HEK293 (cell line): ENCODE measurements at regions not wholly inside any gene's neighbourhood (a gene's known extent, or its start where the extent isn't known, plus 50 kb on each side); places are given as distances from the start of the nearest gene placed in this dataset.

Experiments
- CTCF ChIA-PET: fragments of 350-600 bp; formaldehyde crosslinking; extraction: SDS; loops from one replicate; lab custom pipeline; 2021; ENCODE audit warnings: antibody characterized with exemption; lab: Yijun Ruan, JAX
- POLR2A ChIA-PET: fragments of 300-600 bp; formaldehyde crosslinking; extraction: SDS; loops from one replicate; lab custom pipeline; 2020; ENCODE audit warnings: antibody characterized with exemption, inconsistent platforms; lab: Yijun Ruan, JAX
- H3K27ac ChIP-seq: fragments of 200-500 bp; sonication (Bioruptor generic); 2 replicates; pipeline ENCODE4 v1.5.1; 2014; ENCODE audit warnings: low read depth, low read length, control low read depth, inconsistent platforms; ENCODE audit errors: extremely low read depth
- H3K36me3 ChIP-seq, 2 experiments: fragments of 200-500 bp in 1 of 2; sonication (Bioruptor generic) in 1 of 2; 1 replicate in 1 of 2; 2 replicates in 1 of 2; pipeline ENCODE4 v1.5.1; 2014 to 2017; ENCODE audit warnings: inconsistent platforms in 2 of 2, low read length in 2 of 2; ENCODE audit not compliant: control insufficient read depth in 2 of 2, insufficient read depth in 1 of 2
- H3K4me1 ChIP-seq: fragments of 200-500 bp; sonication (Bioruptor generic); 2 replicates; pipeline ENCODE4 v1.5.1; 2014; ENCODE audit warnings: mild to moderate bottlenecking, low read length, inconsistent platforms; ENCODE audit not compliant: control insufficient read depth, insufficient read depth
- H3K4me3 ChIP-seq: 2 replicates; pipeline ENCODE4 v1.5.1; 2011; ENCODE audit warnings: low read depth, mild to moderate bottlenecking, control low read depth, low read length, moderate library complexity
- H3K9me3 ChIP-seq: fragments of 200-500 bp; sonication (Bioruptor generic); 2 replicates; pipeline ENCODE4 v1.5.1; 2014; ENCODE audit warnings: low read depth, low read length, inconsistent platforms; ENCODE audit not compliant: control insufficient read depth, insufficient read depth
- GLI2 ChIP-seq: fragments of 450-650 bp; formaldehyde crosslinking; IDR thresholded peaks from 2 replicates; pipeline ENCODE4; 2017; ENCODE audit warnings: missing biosample characterization, missing genetic modification characterization, low read depth, borderline replicate concordance
- GLI4 ChIP-seq: fragments of 450-650 bp; formaldehyde crosslinking; IDR thresholded peaks from 2 replicates; pipeline ENCODE4 v1.5.1; 2016; ENCODE audit warnings: missing biosample characterization, missing genetic modification characterization
- HOXA7 ChIP-seq: sonication (generic); formaldehyde crosslinking; IDR thresholded peaks from 2 replicates; pipeline ENCODE4 v1.8.1; 2022; ENCODE audit warnings: missing genetic modification reagents, borderline replicate concordance
- OSR2 ChIP-seq: fragments of 450-650 bp; formaldehyde crosslinking; IDR thresholded peaks from 2 replicates; pipeline ENCODE4 v1.5.1; 2016; ENCODE audit warnings: missing biosample characterization, missing genetic modification characterization
- SP2 ChIP-seq: fragments of 450-650 bp; formaldehyde crosslinking; IDR thresholded peaks from 2 replicates; pipeline ENCODE4 v1.5.1; 2016; ENCODE audit warnings: missing biosample characterization, missing genetic modification characterization
- TCF7L2 ChIP-seq: IDR thresholded peaks from 2 replicates; pipeline ENCODE4 v1.6.1; 2011; ENCODE audit warnings: low read depth, mild to moderate bottlenecking, inconsistent platforms, low read length, moderate library complexity, borderline replicate concordance
- ZNF133 ChIP-seq: fragments of 450-650 bp; formaldehyde crosslinking; IDR thresholded peaks from 2 replicates; pipeline ENCODE4 v1.5.1; 2016; ENCODE audit warnings: missing biosample characterization, missing genetic modification characterization
- ZNF221 ChIP-seq: fragments of 450-650 bp; formaldehyde crosslinking; IDR thresholded peaks from 2 replicates; pipeline ENCODE4 v1.5.1; 2017; ENCODE audit warnings: missing biosample characterization, missing genetic modification characterization, borderline replicate concordance
- ZNF302 ChIP-seq: fragments of 450-650 bp; formaldehyde crosslinking; IDR thresholded peaks from 2 replicates; pipeline ENCODE4 v1.5.1; 2016; ENCODE audit warnings: missing biosample characterization, missing genetic modification characterization, low read depth
- ZNF335 ChIP-seq: fragments of 450-650 bp; formaldehyde crosslinking; conservative IDR thresholded peaks from 2 replicates; pipeline ENCODE4 v1.5.1; 2016; ENCODE audit warnings: missing biosample characterization, missing genetic modification characterization
- ZNF341 ChIP-seq: fragments of 450-650 bp; formaldehyde crosslinking; IDR thresholded peaks from 2 replicates; pipeline ENCODE4; 2016; ENCODE audit warnings: low read depth, missing biosample characterization, missing genetic modification characterization
- ZNF391 ChIP-seq: fragments of 450-650 bp; formaldehyde crosslinking; IDR thresholded peaks from 2 replicates; pipeline ENCODE4 v1.5.1; 2016; ENCODE audit warnings: low read depth, missing biosample characterization, missing genetic modification characterization, borderline replicate concordance
- ZNF423 ChIP-seq: fragments of 450-650 bp; formaldehyde crosslinking; IDR thresholded peaks from 2 replicates; pipeline ENCODE4 v1.5.1; 2016; ENCODE audit warnings: missing biosample characterization, missing genetic modification characterization
- ZNF529 ChIP-seq: fragments of 450-650 bp; formaldehyde crosslinking; IDR thresholded peaks from 2 replicates; pipeline ENCODE4 v1.5.1; 2017; ENCODE audit warnings: missing genetic modification characterization, missing biosample characterization; ENCODE audit not compliant: insufficient replicate concordance
- ZNF558 ChIP-seq: fragments of 450-650 bp; formaldehyde crosslinking; IDR thresholded peaks from 2 replicates; pipeline ENCODE4 v1.5.1; 2016; ENCODE audit warnings: missing biosample characterization, missing genetic modification characterization
- ZNF600 ChIP-seq: fragments of 450-650 bp; formaldehyde crosslinking; IDR thresholded peaks from 2 replicates; pipeline ENCODE4 v1.5.1; 2016; ENCODE audit warnings: missing biosample characterization, missing genetic modification characterization
- ZNF610 ChIP-seq: fragments of 450-650 bp; formaldehyde crosslinking; IDR thresholded peaks from 2 replicates; pipeline ENCODE4 v1.5.1; 2016; ENCODE audit warnings: missing biosample characterization, missing genetic modification characterization, borderline replicate concordance
- ZNF624 ChIP-seq: fragments of 450-650 bp; formaldehyde crosslinking; IDR thresholded peaks from 2 replicates; pipeline ENCODE4 v1.5.1; 2017; ENCODE audit warnings: missing biosample characterization, missing genetic modification characterization
- ZNF664 ChIP-seq: fragments of 450-650 bp; formaldehyde crosslinking; IDR thresholded peaks from 2 replicates; pipeline ENCODE4 v1.5.1; 2016; ENCODE audit warnings: missing biosample characterization, missing genetic modification characterization
- ZNF707 ChIP-seq: fragments of 450-650 bp; formaldehyde crosslinking; IDR thresholded peaks from 2 replicates; pipeline ENCODE4 v1.5.1; 2016; ENCODE audit warnings: missing biosample characterization, missing genetic modification characterization
- ZNF747 ChIP-seq: fragments of 450-650 bp; formaldehyde crosslinking; IDR thresholded peaks from 2 replicates; pipeline ENCODE4 v1.5.1; 2016; ENCODE audit warnings: missing biosample characterization, missing genetic modification characterization
- ZNF768 ChIP-seq: fragments of 450-650 bp; formaldehyde crosslinking; IDR thresholded peaks from 2 replicates; pipeline ENCODE4 v1.5.1; 2018; ENCODE audit warnings: missing biosample characterization, mild to moderate bottlenecking, missing genetic modification characterization
- ZNF791 ChIP-seq: fragments of 450-650 bp; formaldehyde crosslinking; IDR thresholded peaks from 2 replicates; pipeline ENCODE4 v1.5.1; 2016; ENCODE audit warnings: missing biosample characterization, missing genetic modification characterization
- ZSCAN16 ChIP-seq: fragments of 450-650 bp; formaldehyde crosslinking; IDR thresholded peaks from 2 replicates; pipeline ENCODE4 v1.5.1; 2016; ENCODE audit warnings: missing biosample characterization, missing genetic modification characterization
- TF ChIP-seq, protein P1 (sequence below): fragments of 450-650 bp; formaldehyde crosslinking; IDR thresholded peaks from 2 replicates; pipeline ENCODE4 v1.5.1; 2016; ENCODE audit warnings: missing biosample characterization, missing genetic modification characterization
- TF ChIP-seq, protein P2 (sequence below): fragments of 450-650 bp; formaldehyde crosslinking; IDR thresholded peaks from 2 replicates; pipeline ENCODE4 v1.5.1; 2016; ENCODE audit warnings: missing biosample characterization, missing genetic modification characterization
- TF ChIP-seq, protein P3 (sequence below): fragments of 450-650 bp; formaldehyde crosslinking; IDR thresholded peaks from 2 replicates; pipeline ENCODE4 v1.5.1; 2016; ENCODE audit warnings: missing biosample characterization, missing genetic modification characterization
- TF ChIP-seq, protein P4 (sequence below): fragments of 450-650 bp; formaldehyde crosslinking; IDR thresholded peaks from 2 replicates; pipeline ENCODE4 v1.5.1; 2016; ENCODE audit warnings: missing biosample characterization, missing genetic modification characterization

DNA sequence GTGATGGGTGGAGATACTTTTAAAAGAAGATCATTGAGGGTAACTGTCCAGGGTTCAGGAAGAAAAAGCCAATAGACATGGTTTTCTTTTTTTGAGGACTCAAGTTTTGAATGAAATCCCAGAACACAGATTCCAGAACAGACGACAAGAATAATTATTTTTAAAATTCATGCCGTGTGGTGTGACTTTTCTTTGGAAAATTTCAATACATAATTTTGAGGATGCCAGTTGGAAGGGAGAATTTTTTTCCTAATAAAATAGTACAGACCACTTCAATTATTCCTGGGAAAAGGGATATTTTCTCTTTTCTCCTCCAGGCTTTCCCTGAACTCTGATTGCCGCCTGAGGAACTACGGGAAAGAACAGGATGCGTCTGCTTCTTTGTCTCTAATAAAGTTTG is 951.4 kb downstream of the KCNMA1 start:
- Histone ChIP-seq H3K4me1 (no peaks in the 10 kb centered on the region), H3K36me3 (no peaks in the 10 kb centered on the region), H3K27ac (no peak overlapping the region), H3K9me3 (no peaks in the 10 kb centered on the region), H3K4me3 (no peak overlapping the region)
- TF ChIP-seq ZNF133 (tag by site-specific recombination) = no peak
- TF ChIP-seq TCF7L2 = no peak
- TF ChIP-seq, protein P1, sequence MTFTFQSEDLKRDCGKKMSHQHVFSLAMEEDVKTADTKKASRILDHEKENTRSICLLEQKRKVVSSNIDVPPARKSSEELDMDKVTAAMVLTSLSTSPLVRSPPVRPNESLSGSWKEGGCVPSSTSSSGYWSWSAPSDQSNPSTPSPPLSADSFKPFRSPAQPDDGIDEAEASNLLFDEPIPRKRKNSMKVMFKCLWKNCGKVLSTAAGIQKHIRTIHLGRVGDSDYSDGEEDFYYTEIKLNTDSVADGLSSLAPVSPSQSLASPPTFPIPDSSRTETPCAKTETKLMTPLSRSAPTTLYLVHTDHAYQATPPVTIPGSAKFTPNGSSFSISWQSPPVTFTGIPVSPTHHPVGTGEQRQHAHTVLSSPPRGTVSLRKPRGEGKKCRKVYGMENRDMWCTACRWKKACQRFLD (tag by site-specific recombination) = no peak
- TF ChIP-seq ZNF335 = no peak
- no peak for TF ChIP-seq ZNF664 (tag by site-specific recombination)
- POLR2A ChIA-PET = no interaction called here
- CTCF ChIA-PET = no interaction called here

DNA sequence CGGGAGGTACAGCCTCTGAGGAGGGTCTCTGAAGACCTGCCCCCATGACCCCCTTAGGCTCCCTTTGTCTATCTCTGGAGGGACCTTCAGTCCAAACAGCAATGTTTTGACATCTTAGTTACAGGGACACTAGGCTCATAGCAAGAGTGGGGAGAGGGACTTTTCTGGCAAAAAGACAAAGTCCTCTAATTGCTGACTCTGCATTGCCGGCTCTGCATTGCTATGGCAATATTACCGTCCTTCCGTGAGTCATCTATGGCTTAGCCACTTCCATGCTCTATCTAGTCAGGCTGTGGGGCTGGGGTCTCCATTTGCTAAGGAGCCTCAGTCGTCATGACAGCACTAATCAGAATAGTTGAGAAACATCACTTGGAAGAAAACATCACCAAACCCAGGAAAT is 952.6 kb downstream of the KCNMA1 start:
- no peaks in the 10 kb centered on the region for H3K36me3 ChIP-seq
- H3K4me1 ChIP-seq = no peaks in the 10 kb centered on the region
- H3K9me3 ChIP-seq = no peaks in the 10 kb centered on the region
- POLR2A ChIA-PET = no interaction called here
- TF ChIP-seq ZNF610 (no peak), ZNF747 (tag by site-specific recombination) (no peak), HOXA7 (CRISPR knock-in tag) (no peak), ZNF768 (tag by site-specific recombination) (no peak), GLI4 (tag by site-specific recombination) (no peak), ZNF600 (tag by site-specific recombination) (no peak), ZSCAN16 (no peak), ZNF423 (tag by site-specific recombination) (no peak), SP2 (no peak), ZNF558 (tag by site-specific recombination) (no peak), ZNF707 (no peak), ZNF624 (tag by site-specific recombination) (no peak), ZNF529 (tag by site-specific recombination) (no peak), GLI2 (no peak), ZNF302 (no peak), ZNF791 (no peak)
- TF ChIP-seq, protein P2, sequence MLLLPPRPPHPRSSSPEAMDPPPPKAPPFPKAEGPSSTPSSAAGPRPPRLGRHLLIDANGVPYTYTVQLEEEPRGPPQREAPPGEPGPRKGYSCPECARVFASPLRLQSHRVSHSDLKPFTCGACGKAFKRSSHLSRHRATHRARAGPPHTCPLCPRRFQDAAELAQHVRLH (tag by site-specific recombination) = no peak
- TF ChIP-seq, protein P3, sequence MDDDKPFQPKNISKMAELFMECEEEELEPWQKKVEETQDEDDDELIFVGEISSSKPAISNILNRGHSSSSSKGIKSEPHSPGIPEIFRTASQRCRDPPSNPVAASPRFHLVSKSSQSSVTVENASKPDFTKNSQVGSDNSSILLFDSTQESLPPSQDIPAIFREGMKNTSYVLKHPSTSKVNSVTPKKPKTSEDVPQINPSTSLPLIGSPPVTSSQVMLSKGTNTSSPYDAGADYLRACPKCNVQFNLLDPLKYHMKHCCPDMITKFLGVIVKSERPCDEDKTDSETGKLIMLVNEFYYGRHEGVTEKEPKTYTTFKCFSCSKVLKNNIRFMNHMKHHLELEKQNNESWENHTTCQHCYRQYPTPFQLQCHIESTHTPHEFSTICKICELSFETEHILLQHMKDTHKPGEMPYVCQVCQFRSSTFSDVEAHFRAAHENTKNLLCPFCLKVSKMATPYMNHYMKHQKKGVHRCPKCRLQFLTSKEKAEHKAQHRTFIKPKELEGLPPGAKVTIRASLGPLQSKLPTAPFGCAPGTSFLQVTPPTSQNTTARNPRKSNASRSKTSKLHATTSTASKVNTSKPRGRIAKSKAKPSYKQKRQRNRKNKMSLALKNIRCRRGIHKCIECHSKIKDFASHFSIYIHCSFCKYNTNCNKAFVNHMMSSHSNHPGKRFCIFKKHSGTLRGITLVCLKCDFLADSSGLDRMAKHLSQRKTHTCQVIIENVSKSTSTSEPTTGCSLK (tag by site-specific recombination) = no peak
- no peak overlapping the region for H3K27ac ChIP-seq
- CTCF ChIA-PET = no interaction called here
- H3K4me3 ChIP-seq = no peak overlapping the region

DNA sequence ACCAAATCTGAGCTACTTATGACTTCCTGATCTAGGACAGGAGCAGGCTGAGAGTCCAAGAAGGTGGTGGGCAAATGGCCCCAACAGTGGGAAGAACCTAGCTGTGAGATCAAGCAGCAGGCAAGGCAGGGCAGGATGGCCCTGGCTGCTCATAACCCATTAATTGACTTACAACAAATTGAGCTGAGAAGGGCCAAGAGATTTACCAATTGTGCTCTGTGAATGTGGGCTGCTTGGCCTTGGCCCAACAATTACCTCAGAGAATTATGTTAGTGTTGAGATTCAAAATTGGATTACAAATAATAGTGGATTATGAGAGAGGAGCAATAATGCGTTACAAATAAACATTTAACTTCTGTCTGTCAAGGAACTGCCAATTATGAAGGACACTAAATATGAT is 956.5 kb downstream of the KCNMA1 start:
- CTCF ChIA-PET = no interaction called here
- H3K4me1 ChIP-seq = no peaks in the 10 kb centered on the region
- H3K36me3 ChIP-seq = no peaks in the 10 kb centered on the region
- POLR2A ChIA-PET = no interaction called here
- H3K27ac ChIP-seq = no peak overlapping the region
- H3K4me3 ChIP-seq = no peak overlapping the region
- H3K9me3 ChIP-seq = no peaks in the 10 kb centered on the region
- TF ChIP-seq, protein P4, sequence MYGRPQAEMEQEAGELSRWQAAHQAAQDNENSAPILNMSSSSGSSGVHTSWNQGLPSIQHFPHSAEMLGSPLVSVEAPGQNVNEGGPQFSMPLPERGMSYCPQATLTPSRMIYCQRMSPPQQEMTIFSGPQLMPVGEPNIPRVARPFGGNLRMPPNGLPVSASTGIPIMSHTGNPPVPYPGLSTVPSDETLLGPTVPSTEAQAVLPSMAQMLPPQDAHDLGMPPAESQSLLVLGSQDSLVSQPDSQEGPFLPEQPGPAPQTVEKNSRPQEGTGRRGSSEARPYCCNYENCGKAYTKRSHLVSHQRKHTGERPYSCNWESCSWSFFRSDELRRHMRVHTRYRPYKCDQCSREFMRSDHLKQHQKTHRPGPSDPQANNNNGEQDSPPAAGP (tag by site-specific recombination) = no peak
- TF ChIP-seq ZNF341 (tag by site-specific recombination) (no peak), ZNF221 (tag by site-specific recombination) (no peak), ZNF391 (no peak), OSR2 (no peak)
